H1 (cell line): ENCODE measurements at regions not wholly inside any gene's neighbourhood (a gene's known extent, or its start where the extent isn't known, plus 50 kb on each side); places are given as distances from the start of the nearest gene placed in this dataset.

ENCODE experiments used
- CTCF ChIA-PET: fragments of 300-600 bp; sonication (Branson Sonifier 250); formaldehyde crosslinking; loops from one replicate; lab custom pipeline; 2021; ENCODE audit not compliant: partially characterized antibody; lab: Charles Lee
- POLR2A ChIA-PET: fragments of 300-600 bp; sonication (Branson Sonifier 250); formaldehyde crosslinking; loops from one replicate; lab custom pipeline; 2021; ENCODE audit warnings: inconsistent platforms; ENCODE audit not compliant: partially characterized antibody; lab: Charles Lee
- DNase-seq, 2 experiments: peaks; one replicate each; pipeline versions ENCODE4 v3.0.0 to v3.0.0-alpha.2; 2010 to 2022; ENCODE audit warnings: low spot score in 2 of 2, low read depth in 1 of 2, mixed read lengths in 1 of 2
- FAIRE-seq: peaks from 2 replicates; lab custom pipeline; 2011; peaks lifted over from hg19 to GRCh38; lab: Jason Lieb, UNC
- H2AFZ ChIP-seq: 2 replicates; pipeline ENCODE4 v1.8.1; 2012; ENCODE audit warnings: low read length, inconsistent platforms
- H2AK5ac ChIP-seq: 2 replicates; pipeline ENCODE4 v1.6.1; 2013; ENCODE audit warnings: low read depth, low read length
- H2BK120ac ChIP-seq: replicated peaks from 2 replicates; pipeline ENCODE3; 2013; ENCODE audit warnings: low read depth, low read length, inconsistent platforms
- H2BK12ac ChIP-seq: 2 replicates; pipeline ENCODE4 v1.6.1; 2013; ENCODE audit warnings: low read depth, low read length
- H2BK15ac ChIP-seq: 2 replicates; pipeline ENCODE4 v1.6.1; 2013; ENCODE audit warnings: low read length
- H2BK20ac ChIP-seq: 2 replicates; pipeline ENCODE4 v1.6.1; 2013; ENCODE audit warnings: low read length
- H2BK5ac ChIP-seq: 2 replicates; pipeline ENCODE4 v1.6.1; 2013; ENCODE audit warnings: low read depth, low read length
- H3K14ac ChIP-seq: 2 replicates; pipeline ENCODE4 v1.6.1; 2013; ENCODE audit warnings: inconsistent platforms; ENCODE audit not compliant: insufficient read length
- H3K18ac ChIP-seq: 2 replicates; pipeline ENCODE4 v1.6.1; 2013; ENCODE audit warnings: low read length; ENCODE audit errors: extremely low read depth
- H3K23ac ChIP-seq: 2 replicates; pipeline ENCODE4 v1.6.1; 2013; ENCODE audit warnings: inconsistent platforms; ENCODE audit not compliant: insufficient read length
- H3K23me2 ChIP-seq: 2 replicates; pipeline ENCODE4 v1.6.1; 2013; ENCODE audit warnings: low read depth, low read length
- H3K27ac ChIP-seq: 2 replicates; pipeline ENCODE4 v1.6.1; 2011; ENCODE audit warnings: low read depth, low read length, inconsistent platforms
- H3K27me3 ChIP-seq, 4 experiments: replicated peaks in 1 of 4; 1 replicate in 1 of 4; 2 replicates in 3 of 4; pipeline versions ENCODE4 v1.6.1 to v1.8.1; 2011 to 2013; ENCODE audit warnings: low read length in 3 of 4, mild to moderate bottlenecking in 3 of 4, inconsistent platforms in 2 of 4, mixed read lengths in 2 of 4, moderate library complexity in 1 of 4; ENCODE audit not compliant: control insufficient read depth in 3 of 4, insufficient read depth in 3 of 4; ENCODE audit errors: extremely low read depth in 1 of 4
- H3K36me3 ChIP-seq, 4 experiments: 2 replicates each; pipeline versions ENCODE4 v1.6.1 to v1.8.1; 2011 to 2013; ENCODE audit warnings: mild to moderate bottlenecking in 4 of 4, low read length in 3 of 4, moderate library complexity in 2 of 4, control low read depth in 1 of 4, inconsistent platforms in 1 of 4; ENCODE audit not compliant: insufficient read depth in 4 of 4, control insufficient read depth in 2 of 4
- H3K4ac ChIP-seq: replicated peaks from 2 replicates; pipeline ENCODE3; 2013; ENCODE audit warnings: low read length, low read depth, mixed read lengths, inconsistent platforms; ENCODE audit not compliant: insufficient read length
- H3K4me1 ChIP-seq, 4 experiments: replicated peaks in 1 of 4; 1 replicate in 1 of 4; 2 replicates in 3 of 4; pipeline versions ENCODE4 v1.6.1 to v1.8.1; 2011 to 2013; ENCODE audit warnings: low read length in 3 of 4, inconsistent platforms in 2 of 4, mixed read lengths in 1 of 4; ENCODE audit not compliant: insufficient read depth in 4 of 4, control insufficient read depth in 3 of 4
- H3K4me2 ChIP-seq, 2 experiments: 2 replicates each; pipeline versions ENCODE4 v1.6.1 to v1.8.1; 2011 to 2013; ENCODE audit warnings: low read depth in 2 of 2, low read length in 2 of 2, control low read depth in 1 of 2, inconsistent platforms in 1 of 2, mild to moderate bottlenecking in 1 of 2; ENCODE audit not compliant: insufficient read depth in 1 of 2
- H3K4me3 ChIP-seq, 4 experiments: fragments of 200-600, 300-600 bp in 1 of 4; sonication (generic), shearing (Covaris generic), sonication (Bioruptor Twin) in 1 of 4; 2 replicates each; pipeline versions ENCODE4 v1.5.1 to v1.8.1; 2011 to 2016; ENCODE audit warnings: low read length in 4 of 4, low read depth in 3 of 4, control low read depth in 2 of 4, inconsistent platforms in 2 of 4, mild to moderate bottlenecking in 2 of 4, mixed read lengths in 1 of 4, moderate library complexity in 1 of 4; ENCODE audit not compliant: insufficient read depth in 2 of 4; ENCODE audit errors: extremely low read depth in 1 of 4
- H3K56ac ChIP-seq: replicated peaks from 2 replicates; pipeline ENCODE3; 2013; ENCODE audit warnings: low read depth, mild to moderate bottlenecking, mixed read lengths, low read length, inconsistent platforms; ENCODE audit not compliant: insufficient read length
- H3K79me1 ChIP-seq: 2 replicates; pipeline ENCODE4 v1.6.1; 2013; ENCODE audit warnings: low read depth, low read length, control low read depth
- H3K79me2 ChIP-seq, 2 experiments: 2 replicates each; pipeline versions ENCODE4 v1.6.1 to v1.8.1; 2012 to 2013; ENCODE audit warnings: low read length in 2 of 2, mild to moderate bottlenecking in 2 of 2, inconsistent platforms in 1 of 2; ENCODE audit not compliant: insufficient read depth in 2 of 2, control insufficient read depth in 1 of 2
- H3K9ac ChIP-seq, 4 experiments: replicated peaks in 1 of 4; 1 replicate in 1 of 4; 2 replicates in 3 of 4; pipeline versions ENCODE4 v1.6.1 to v1.8.1; 2011 to 2013; ENCODE audit warnings: low read depth in 3 of 4, low read length in 3 of 4, control low read depth in 2 of 4, mild to moderate bottlenecking in 2 of 4, moderate library complexity in 2 of 4, inconsistent platforms in 1 of 4; ENCODE audit errors: extremely low read depth in 1 of 4
- H3K9me3 ChIP-seq, 2 experiments: 2 replicates each; pipeline versions ENCODE4 v1.6.1 to v1.8.1; 2012 to 2013; ENCODE audit warnings: mild to moderate bottlenecking in 2 of 2, moderate library complexity in 2 of 2, control low read depth in 1 of 2, inconsistent platforms in 1 of 2, low read depth in 1 of 2, low read length in 1 of 2, mixed read lengths in 1 of 2; ENCODE audit not compliant: insufficient read depth in 2 of 2
- H4K20me1 ChIP-seq, 2 experiments: replicated peaks in 1 of 2; 2 replicates each; pipeline versions ENCODE3 to v1.8.1; 2011 to 2013; ENCODE audit warnings: inconsistent platforms in 2 of 2, low read length in 2 of 2, mild to moderate bottlenecking in 1 of 2; ENCODE audit not compliant: insufficient read depth in 2 of 2, control insufficient read depth in 1 of 2
- H4K5ac ChIP-seq: 2 replicates; pipeline ENCODE4 v1.6.1; 2013; ENCODE audit warnings: low read length, low read depth, mixed read lengths, inconsistent platforms; ENCODE audit not compliant: insufficient read length
- H4K8ac ChIP-seq: 2 replicates; pipeline ENCODE4 v1.8.0; 2013; ENCODE audit warnings: mild to moderate bottlenecking, moderate library complexity, low read length, inconsistent platforms; ENCODE audit not compliant: insufficient read depth; ENCODE audit errors: extremely low read depth
- H4K91ac ChIP-seq: replicated peaks from 2 replicates; pipeline ENCODE3; 2013; ENCODE audit warnings: low read length, mixed read lengths, inconsistent platforms; ENCODE audit not compliant: insufficient read length
- EZH2 ChIP-seq: fragments of 200-600 bp; sonication (generic); IDR thresholded peaks from 2 replicates; pipeline ENCODE4 v1.7.1; 2012; ENCODE audit warnings: low read depth, mild to moderate bottlenecking, moderate library complexity, low read length, inconsistent platforms; ENCODE audit not compliant: severe bottlenecking
- KDM1A ChIP-seq: fragments of 200-600, 300-600 bp; sonication (generic); IDR thresholded peaks from 2 replicates; pipeline ENCODE4 v1.7.1; 2016; ENCODE audit warnings: mild to moderate bottlenecking, low read length, borderline replicate concordance
- SUZ12 ChIP-seq: fragments of 200-600 bp; sonication (generic); IDR thresholded peaks from 2 replicates; pipeline ENCODE4 v1.6.1; 2012; ENCODE audit warnings: mild to moderate bottlenecking, inconsistent platforms, low read length, moderate library complexity, mixed read lengths
- WGBS, 2 experiments: shearing (Covaris generic) in 1 of 2; methylation state at CpG; one replicate each; pipeline versions ENCODE4 v1.1.6 to v1.1.7; 2013 to 2015; ENCODE audit warnings: low lambda C conversion rate in 2 of 2, mixed read lengths in 2 of 2, inconsistent platforms in 1 of 2, low coverage in 1 of 2, missing lambda C conversion rate in 1 of 2; ENCODE audit not compliant: insufficient replicate concordance in 2 of 2, insufficient coverage in 1 of 2, insufficient read length in 1 of 2; ENCODE audit errors: extremely low coverage in 1 of 2, missing lambda C conversion rate in 1 of 2; 5-methylcytosine and 5-hydroxymethylcytosine counted together

DNA sequence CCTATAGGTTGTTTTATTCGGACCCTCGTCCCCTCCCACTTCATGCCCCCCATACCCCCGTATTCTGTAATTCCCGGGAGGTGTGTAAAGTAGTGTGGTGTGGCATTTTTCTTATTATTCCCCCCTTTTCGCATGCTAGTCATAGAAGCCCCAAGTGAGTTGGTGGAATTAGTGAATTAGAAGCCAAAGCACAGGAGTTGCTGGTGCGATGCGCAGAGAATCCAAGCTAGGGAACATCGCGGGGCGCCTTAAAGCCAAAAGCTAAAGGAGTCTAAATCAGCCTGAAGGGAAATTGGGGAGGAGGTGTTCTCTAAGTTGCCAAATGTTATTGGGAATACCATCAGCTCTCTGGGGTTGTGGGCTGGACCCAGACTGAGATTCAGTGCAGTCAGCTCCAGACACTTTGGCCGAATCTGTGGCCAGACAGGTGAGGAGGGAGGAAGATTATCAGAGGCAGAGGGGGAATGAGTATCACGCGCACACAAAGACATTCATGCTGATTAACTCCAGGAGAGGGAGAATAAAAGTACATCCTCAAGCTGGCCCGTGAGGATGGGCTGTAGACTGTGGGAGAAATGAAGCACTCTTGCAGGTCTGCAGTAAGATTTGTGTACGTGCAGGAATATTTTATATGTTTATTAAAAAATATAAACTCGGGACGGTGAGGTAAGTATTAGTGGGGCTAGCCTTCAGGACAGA is 102.8 kb upstream of the HSD17B12 start:
- H3K4me3 ChIP-seq, result peak overlapping the region in 2 of 4 experiments; percentile 46 to 90; a peak in 2 of 8 replicates
- no peak overlapping the region for H3K9ac ChIP-seq
- CTCF ChIA-PET, result interaction anchor here (0.9 to 25.5 kb wide), 10 partner anchors 19 to 246 kb away, joined by 3 to 1064 read pairs (median 4); partner anchors contain the start of gene HSD17B12
- no peak overlapping the region for H4K91ac ChIP-seq
- no peak overlapping the region for H3K4ac ChIP-seq
- H3K27ac ChIP-seq, result no peak overlapping the region
- no peaks in the 10 kb centered on the region for H3K9me3 ChIP-seq
- H4K8ac ChIP-seq, result no peak overlapping the region; the same call in 1 of the 2 replicates
- WGBS, 2 experiments, result 20% methylated on average over 17 of the region's 17 CpGs; no CpG with 5 or more reads in 1 of the 2 experiments
- no peak overlapping the region for H2BK12ac ChIP-seq
- H3K27me3 ChIP-seq, result peaks cover 69 to 96% (median 90%) of the 10 kb centered on the region in 4 experiments
- H3K4me1 ChIP-seq, result peaks cover 7 to 34% (median 12%) of the 10 kb centered on the region in 4 experiments
- TF ChIP-seq EZH2 (peak; percentile 61), KDM1A (no peak), SUZ12 (peak; percentile 74; the same call in 1 of the 2 replicates)
- TF ChIP-seq, all 59 proteins: peak for 2
- peaks cover 4 to 14% of the 10 kb centered on the region in 2 experiments for H4K20me1 ChIP-seq
- no peak for FAIRE-seq
- no peaks in the 10 kb centered on the region for H3K79me2 ChIP-seq
- no peak overlapping the region for H3K23ac ChIP-seq
- H2BK120ac ChIP-seq, result no peak overlapping the region
- peaks cover 30% of the 10 kb centered on the region for H3K23me2 ChIP-seq
- H2AFZ ChIP-seq, result no peak overlapping the region
- no peak overlapping the region for H3K18ac ChIP-seq
- H2BK15ac ChIP-seq, result no peak overlapping the region
- DNase-seq, result no peak
- H2AK5ac ChIP-seq, result no peak overlapping the region
- no peak overlapping the region for H4K5ac ChIP-seq
- peak overlapping the region; percentile 98 to 99; a peak in 3 of 4 replicates for H3K4me2 ChIP-seq
- H2BK5ac ChIP-seq, result no peak overlapping the region
- H3K36me3 ChIP-seq, result no peaks in the 10 kb centered on the region
- no peak overlapping the region for H3K14ac ChIP-seq
- POLR2A ChIA-PET, result interaction anchor here (1.9 kb wide), 1 partner anchor 10 kb away, joined by 4 read pairs; no protein-coding TSS in a partner anchor
- H3K79me1 ChIP-seq, result no peaks in the 10 kb centered on the region
- no peak overlapping the region for H3K56ac ChIP-seq
- no peak overlapping the region for H2BK20ac ChIP-seq
